Tibial nerve (tissue), 4 donors: ENCODE measurements at regions not wholly inside any gene's neighbourhood (a gene's known extent, or its start where the extent isn't known, plus 50 kb on each side); places are given as distances from the start of the nearest gene placed in this dataset.

Experiments used
- EP300 ChIP-seq, 2 donors: sonication (generic); formaldehyde crosslinking; IDR thresholded peaks; one replicate each; pipeline ENCODE4 v1.6.1; 2017; ENCODE audit warnings: antibody characterized with exemption in 2 of 2, mild to moderate bottlenecking in 1 of 2
- POLR2A ChIP-seq, 2 donors: fragments of 450-650 bp; IDR thresholded peaks; one replicate each; pipeline ENCODE4 v1.6.1; 2017; ENCODE audit warnings: antibody characterized with exemption in 2 of 2, mild to moderate bottlenecking in 2 of 2, moderate library complexity in 2 of 2
- TF ChIP-seq, protein P1 (sequence below), 5 experiments: fragments of 200-600 bp in 3 of 5; fragments of 450-650 bp in 2 of 5; sonication (generic) in 3 of 5; IDR thresholded peaks; one replicate each; pipeline ENCODE4 v1.5.1; 2016 to 2019; ENCODE audit warnings: antibody characterized with exemption in 5 of 5, mild to moderate bottlenecking in 3 of 5, moderate library complexity in 2 of 5

DNA sequence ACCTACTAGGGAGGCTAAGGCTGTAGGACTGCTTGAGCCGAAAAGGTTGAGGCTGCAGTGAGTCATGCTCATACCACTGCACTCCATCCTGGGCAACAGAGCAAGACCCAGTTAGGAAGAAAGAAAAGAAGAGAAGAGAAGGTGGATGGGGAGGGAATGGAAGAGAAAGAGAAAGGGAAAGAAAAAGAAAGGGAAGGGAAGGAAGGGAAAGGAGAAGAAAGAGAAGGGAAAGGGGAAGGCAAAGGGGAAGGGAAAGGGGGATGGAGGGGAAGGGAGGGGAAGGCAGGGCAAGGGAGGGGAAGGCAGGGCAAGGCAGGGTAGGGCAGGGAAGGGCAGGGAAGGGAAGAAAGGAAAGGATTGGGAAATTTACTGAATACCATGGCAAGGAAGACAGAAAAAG lies 157.0 kb downstream of the ACTL7B start:
- TF ChIP-seq, protein P1, sequence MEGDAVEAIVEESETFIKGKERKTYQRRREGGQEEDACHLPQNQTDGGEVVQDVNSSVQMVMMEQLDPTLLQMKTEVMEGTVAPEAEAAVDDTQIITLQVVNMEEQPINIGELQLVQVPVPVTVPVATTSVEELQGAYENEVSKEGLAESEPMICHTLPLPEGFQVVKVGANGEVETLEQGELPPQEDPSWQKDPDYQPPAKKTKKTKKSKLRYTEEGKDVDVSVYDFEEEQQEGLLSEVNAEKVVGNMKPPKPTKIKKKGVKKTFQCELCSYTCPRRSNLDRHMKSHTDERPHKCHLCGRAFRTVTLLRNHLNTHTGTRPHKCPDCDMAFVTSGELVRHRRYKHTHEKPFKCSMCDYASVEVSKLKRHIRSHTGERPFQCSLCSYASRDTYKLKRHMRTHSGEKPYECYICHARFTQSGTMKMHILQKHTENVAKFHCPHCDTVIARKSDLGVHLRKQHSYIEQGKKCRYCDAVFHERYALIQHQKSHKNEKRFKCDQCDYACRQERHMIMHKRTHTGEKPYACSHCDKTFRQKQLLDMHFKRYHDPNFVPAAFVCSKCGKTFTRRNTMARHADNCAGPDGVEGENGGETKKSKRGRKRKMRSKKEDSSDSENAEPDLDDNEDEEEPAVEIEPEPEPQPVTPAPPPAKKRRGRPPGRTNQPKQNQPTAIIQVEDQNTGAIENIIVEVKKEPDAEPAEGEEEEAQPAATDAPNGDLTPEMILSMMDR (IDR thresholded peaks at IDR 0.05) = no peak
- TF ChIP-seq POLR2A (IDR thresholded peaks at IDR 0.05) (no peak), EP300 (IDR thresholded peaks at IDR 0.05) (no peak)
